ENCODE measurements at regions not wholly inside any gene's neighbourhood (a gene's known extent, or its start where the extent isn't known, plus 50 kb on each side); places are given as distances from the start of the nearest gene placed in this dataset.
"Not testable (repeated sequence)": the region's sequence is repeated elsewhere in the genome, so short reads cannot be mapped to it uniquely, and the experiment has no call there.

DNA sequence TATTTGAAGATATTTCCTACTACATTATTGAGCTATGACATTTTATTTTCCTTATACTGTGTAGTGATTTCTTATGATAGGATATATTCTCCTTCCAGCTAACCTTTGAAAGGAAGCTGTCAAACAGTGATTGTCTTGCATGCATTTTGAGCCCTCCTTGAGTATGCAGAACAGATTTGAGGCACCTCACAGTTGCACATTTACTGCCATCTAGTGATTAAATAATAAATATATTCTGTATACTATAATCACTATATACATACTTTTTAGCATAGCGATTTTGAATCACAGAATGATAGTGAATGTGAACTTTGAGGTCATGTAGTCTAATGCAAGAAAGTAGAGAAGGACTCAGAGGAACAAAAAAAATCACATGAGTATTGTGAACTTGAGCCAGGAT is 268.4 kb upstream of the CDH19 start (continued):
- TF ChIP-seq, protein P1, sequence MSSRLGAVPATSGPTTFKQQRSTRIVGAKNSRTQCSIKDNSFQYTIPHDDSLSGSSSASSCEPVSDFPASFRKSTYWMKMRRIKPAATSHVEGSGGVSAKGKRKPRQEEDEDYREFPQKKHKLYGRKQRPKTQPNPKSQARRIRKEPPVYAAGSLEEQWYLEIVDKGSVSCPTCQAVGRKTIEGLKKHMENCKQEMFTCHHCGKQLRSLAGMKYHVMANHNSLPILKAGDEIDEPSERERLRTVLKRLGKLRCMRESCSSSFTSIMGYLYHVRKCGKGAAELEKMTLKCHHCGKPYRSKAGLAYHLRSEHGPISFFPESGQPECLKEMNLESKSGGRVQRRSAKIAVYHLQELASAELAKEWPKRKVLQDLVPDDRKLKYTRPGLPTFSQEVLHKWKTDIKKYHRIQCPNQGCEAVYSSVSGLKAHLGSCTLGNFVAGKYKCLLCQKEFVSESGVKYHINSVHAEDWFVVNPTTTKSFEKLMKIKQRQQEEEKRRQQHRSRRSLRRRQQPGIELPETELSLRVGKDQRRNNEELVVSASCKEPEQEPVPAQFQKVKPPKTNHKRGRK (CRISPR knock-in tag; IDR thresholded peaks at IDR 0.05; ENCODE audit: borderline replicate concordance), result no peak
- TF ChIP-seq ZNF219 (CRISPR knock-in tag; IDR thresholded peaks at IDR 0.05; ENCODE audit: borderline replicate concordance), result no peak
- TF ChIP-seq, protein P2, sequence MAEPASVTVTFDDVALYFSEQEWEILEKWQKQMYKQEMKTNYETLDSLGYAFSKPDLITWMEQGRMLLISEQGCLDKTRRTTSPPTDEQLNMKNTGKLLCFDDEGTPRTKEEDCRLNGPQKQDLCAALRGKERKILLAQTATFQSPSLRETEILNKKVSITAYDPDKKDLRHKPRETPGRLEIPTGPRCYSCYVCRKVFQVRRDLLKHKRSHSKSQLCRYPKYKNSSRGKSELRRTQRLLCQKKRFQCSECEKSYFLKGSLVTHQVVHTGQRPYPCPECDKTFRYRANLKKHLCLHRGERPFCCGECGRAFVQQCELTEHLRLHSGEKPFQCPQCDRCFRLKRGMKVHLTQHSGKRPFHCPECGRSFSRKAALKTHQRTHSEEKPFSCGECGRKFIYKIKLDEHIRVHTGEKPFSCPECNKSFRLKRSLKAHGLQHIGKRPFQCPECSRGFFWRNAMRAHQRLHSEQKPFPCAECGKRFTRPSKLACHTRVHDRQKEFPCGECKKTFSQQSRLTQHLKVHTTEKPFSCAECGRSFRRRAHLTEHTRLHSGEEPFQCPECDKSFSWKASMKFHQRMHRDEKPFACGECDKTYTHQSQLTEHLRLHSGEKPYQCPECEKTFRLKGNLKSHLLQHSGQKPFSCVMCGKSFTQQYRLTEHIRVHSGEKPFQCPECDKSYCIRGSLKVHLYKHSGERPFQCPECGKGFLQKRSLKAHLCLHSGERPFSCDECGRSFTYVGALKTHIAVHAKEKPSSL (CRISPR knock-in tag; conservative IDR thresholded peaks at IDR 0.05), result no peak
- no peak for TF ChIP-seq NFYB (CRISPR knock-in tag; conservative IDR thresholded peaks at IDR 0.05; ENCODE audit: low read depth)

- Mint-ChIP-seq H3K4me3 (no peak overlapping the region), H3K27ac (no peak overlapping the region; the same call in 1 of the 2 replicates), H3K4me1 (no peaks in the 10 kb centered on the region), H3K36me3 (no peaks in the 10 kb centered on the region), H3K9me3 (no peaks in the 10 kb centered on the region), H3K27me3 (ENCODE audit: low read depth) (no peaks in the 10 kb centered on the region)
- DNase-seq (ENCODE audit: low spot score), result no peak
- TF ChIP-seq ZNF138 (CRISPR knock-in tag; conservative IDR thresholded peaks at IDR 0.05) (no peak), HMGA2 (CRISPR knock-in tag; IDR thresholded peaks at IDR 0.05) (no peak), FOXK1 (CRISPR knock-in tag; IDR thresholded peaks at IDR 0.05) (no peak), IRF2 (CRISPR knock-in tag; IDR thresholded peaks at IDR 0.05; ENCODE audit: borderline replicate concordance, low read depth) (no peak), ATF1 (CRISPR knock-in tag; IDR thresholded peaks at IDR 0.05) (no peak), TEAD4 (CRISPR knock-in tag; IDR thresholded peaks at IDR 0.05) (no peak), FOXJ3 (CRISPR knock-in tag; IDR thresholded peaks at IDR 0.05; ENCODE audit: borderline replicate concordance) (no peak), EMX1 (CRISPR knock-in tag; IDR thresholded peaks at IDR 0.05) (no peak), MYBL2 (CRISPR knock-in tag; IDR thresholded peaks at IDR 0.05) (no peak), ZNF219 (CRISPR knock-in tag; IDR thresholded peaks at IDR 0.05; ENCODE audit: borderline replicate concordance) (no peak), TP53 (CRISPR knock-in tag; IDR thresholded peaks at IDR 0.05) (no peak), CREM (CRISPR knock-in tag; IDR thresholded peaks at IDR 0.05) (no peak)
- TF ChIP-seq, protein P3, sequence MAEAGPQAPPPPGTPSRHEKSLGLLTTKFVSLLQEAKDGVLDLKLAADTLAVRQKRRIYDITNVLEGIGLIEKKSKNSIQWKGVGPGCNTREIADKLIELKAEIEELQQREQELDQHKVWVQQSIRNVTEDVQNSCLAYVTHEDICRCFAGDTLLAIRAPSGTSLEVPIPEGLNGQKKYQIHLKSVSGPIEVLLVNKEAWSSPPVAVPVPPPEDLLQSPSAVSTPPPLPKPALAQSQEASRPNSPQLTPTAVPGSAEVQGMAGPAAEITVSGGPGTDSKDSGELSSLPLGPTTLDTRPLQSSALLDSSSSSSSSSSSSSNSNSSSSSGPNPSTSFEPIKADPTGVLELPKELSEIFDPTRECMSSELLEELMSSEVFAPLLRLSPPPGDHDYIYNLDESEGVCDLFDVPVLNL (CRISPR knock-in tag; IDR thresholded peaks at IDR 0.05; ENCODE audit: borderline replicate concordance, low read depth), result no peak
- CTCF ChIA-PET, result no interaction called here
- ATAC-seq, result no peak
- POLR2A ChIA-PET, result interaction anchor here (0.5 to 0.6 kb wide), 2 partner anchors 11 to 92 kb away, joined by 3 to 5 read pairs; no protein-coding TSS in a partner anchor
Measured at GRCh38 chr18:66867653-66868052, 263.8 kb upstream of the CDH19 start.

DNA sequence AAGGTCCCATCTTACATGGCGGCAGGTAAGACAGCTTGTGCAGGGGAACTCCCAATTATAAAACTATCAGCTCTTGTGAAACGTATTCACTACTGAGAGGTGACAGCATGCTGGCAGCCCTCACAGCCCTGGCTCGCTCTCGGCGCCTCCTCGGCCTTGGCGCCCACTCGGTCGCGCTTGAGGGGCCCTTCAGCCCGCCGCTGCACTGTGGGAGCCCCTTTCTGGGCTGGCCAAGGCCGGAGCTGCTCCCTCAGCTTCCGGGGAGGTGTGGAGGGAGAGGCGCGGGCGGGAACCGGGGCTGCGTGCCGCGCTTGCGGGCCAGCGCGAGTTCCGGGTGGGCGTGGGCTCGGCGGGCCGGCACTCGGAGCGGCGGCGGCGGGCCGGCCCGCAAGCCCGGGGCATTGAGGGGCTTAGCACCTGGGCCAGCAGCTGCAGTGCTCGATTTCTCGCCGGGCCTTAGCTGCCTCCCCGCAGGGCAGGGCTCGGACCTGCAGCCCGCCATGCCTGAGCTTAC is 262.6 kb upstream of the CDH19 start:
- H3K27me3 Mint-ChIP-seq (ENCODE audit: low read depth); H3K27ac Mint-ChIP-seq; H3K4me3 Mint-ChIP-seq; CTCF ChIA-PET; POLR2A ChIA-PET; H3K9me3 Mint-ChIP-seq; H3K36me3 Mint-ChIP-seq; H3K4me1 Mint-ChIP-seq; ATAC-seq; DNase-seq (ENCODE audit: low spot score): not testable (repeated sequence)

- ChIA-PET CTCF (no interaction called here), POLR2A (no interaction called here)
- TF ChIP-seq NR1H2 (CRISPR knock-in tag; IDR thresholded peaks at IDR 0.05) (no peak), OVOL2 (CRISPR knock-in tag; IDR thresholded peaks at IDR 0.05; ENCODE audit: borderline replicate concordance) (no peak), ZNF138 (CRISPR knock-in tag; conservative IDR thresholded peaks at IDR 0.05) (no peak), ZNF671 (CRISPR knock-in tag; IDR thresholded peaks at IDR 0.05) (no peak)
- TF ChIP-seq, protein P4, sequence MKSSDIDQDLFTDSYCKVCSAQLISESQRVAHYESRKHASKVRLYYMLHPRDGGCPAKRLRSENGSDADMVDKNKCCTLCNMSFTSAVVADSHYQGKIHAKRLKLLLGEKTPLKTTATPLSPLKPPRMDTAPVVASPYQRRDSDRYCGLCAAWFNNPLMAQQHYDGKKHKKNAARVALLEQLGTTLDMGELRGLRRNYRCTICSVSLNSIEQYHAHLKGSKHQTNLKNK (CRISPR knock-in tag; IDR thresholded peaks at IDR 0.05), result no peak
- TF ChIP-seq, protein P2 (CRISPR knock-in tag; conservative IDR thresholded peaks at IDR 0.05), result no peak
- Mint-ChIP-seq H3K4me1 (no peaks in the 10 kb centered on the region), H3K4me3 (no peak overlapping the region), H3K27ac (no peak overlapping the region), H3K9me3 (peaks cover 5% of the 10 kb centered on the region; the same call in 1 of the 2 replicates), H3K27me3 (ENCODE audit: low read depth) (no peaks in the 10 kb centered on the region; the same call in 1 of the 2 replicates), H3K36me3 (no peaks in the 10 kb centered on the region)
- no peak for DNase-seq (ENCODE audit: low spot score)
- no peak for ATAC-seq
Measured at GRCh38 chr18:66838340-66838987, 234.6 kb upstream of the CDH19 start.
